Tibial nerve (tissue), 3 donors: ENCODE measurements at regions not wholly inside any gene's neighbourhood (a gene's known extent, or its start where the extent isn't known, plus 50 kb on each side); places are given as distances from the start of the nearest gene placed in this dataset.

Experiments
- CTCF ChIP-seq, 5 experiments: fragments of 200-600 bp in 3 of 5; fragments of 450-650 bp in 2 of 5; sonication (generic) in 3 of 5; IDR thresholded peaks; one replicate each; pipeline ENCODE4 v1.5.1; 2016 to 2019; ENCODE audit warnings: antibody characterized with exemption in 5 of 5, mild to moderate bottlenecking in 3 of 5, moderate library complexity in 2 of 5
- POLR2A ChIP-seq, 2 donors: fragments of 450-650 bp; IDR thresholded peaks; one replicate each; pipeline ENCODE4 v1.6.1; 2017; ENCODE audit warnings: antibody characterized with exemption in 2 of 2, mild to moderate bottlenecking in 2 of 2, moderate library complexity in 2 of 2

- TF ChIP-seq CTCF (IDR thresholded peaks at IDR 0.05) (no peak), POLR2A (IDR thresholded peaks at IDR 0.05) (no peak)
Measured at GRCh38 chr18:3395466-3395865, 54.5 kb upstream of the TGIF1 start.
